MM.1S (cell line): ENCODE measurements at regions not wholly inside any gene's neighbourhood (a gene's known extent, or its start where the extent isn't known, plus 50 kb on each side); places are given as distances from the start of the nearest gene placed in this dataset.

Experiments used
- EZH2 ChIP-seq: fragments of 300-600 bp; sonication (generic); optimal IDR thresholded peaks from 2 replicates; pipeline ENCODE3; 2017; ENCODE audit warnings: low read depth, mild to moderate bottlenecking, antibody characterized with exemption, low read length, mixed read lengths
- TF ChIP-seq, protein P1 (sequence below): fragments of 300-600 bp; sonication (generic); IDR thresholded peaks from 2 replicates; pipeline ENCODE4 v1.5.1; 2016; ENCODE audit warnings: antibody characterized with exemption, low read length, mixed read lengths

DNA sequence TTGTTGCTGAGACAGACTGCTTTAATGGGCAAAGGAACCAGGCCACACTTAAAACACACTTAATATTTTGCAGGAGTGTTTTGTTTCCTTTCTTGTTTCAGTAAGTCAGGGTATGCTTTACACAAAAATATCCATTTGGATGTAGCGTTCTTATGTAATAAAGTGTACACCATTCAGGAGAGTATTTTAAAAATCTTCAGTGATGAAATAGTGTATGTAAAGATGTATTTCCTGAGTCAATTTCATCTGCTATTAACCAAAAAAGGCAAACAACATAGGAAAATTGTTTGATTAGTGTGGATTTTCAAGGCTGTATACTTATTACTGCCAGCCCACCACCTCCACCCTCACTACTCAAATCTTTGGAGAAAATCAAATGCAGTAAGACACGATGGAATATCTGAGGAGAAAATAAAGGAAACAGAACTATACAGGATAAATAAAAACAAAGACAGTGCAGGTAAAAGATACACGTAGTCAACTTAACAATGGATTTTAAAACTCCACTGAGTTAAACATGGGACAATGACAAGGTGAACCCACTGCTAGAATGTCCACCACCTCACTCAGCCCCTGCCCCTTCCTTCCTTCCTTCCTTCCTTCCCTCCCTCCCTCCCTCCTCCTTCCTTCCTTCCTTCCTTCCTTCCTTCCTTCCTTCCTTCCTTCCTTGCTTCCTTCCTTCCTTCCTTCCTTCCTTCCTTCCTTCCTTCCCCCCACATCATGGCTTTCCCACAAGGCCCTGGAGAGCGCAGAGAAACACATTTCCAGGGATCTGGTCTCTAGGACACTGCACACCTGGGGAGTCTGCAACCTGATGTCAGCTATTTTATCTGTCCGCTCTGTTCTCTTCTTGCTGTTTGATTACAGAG lies 360.3 kb downstream of the IRS2 start:
- TF ChIP-seq, protein P1, sequence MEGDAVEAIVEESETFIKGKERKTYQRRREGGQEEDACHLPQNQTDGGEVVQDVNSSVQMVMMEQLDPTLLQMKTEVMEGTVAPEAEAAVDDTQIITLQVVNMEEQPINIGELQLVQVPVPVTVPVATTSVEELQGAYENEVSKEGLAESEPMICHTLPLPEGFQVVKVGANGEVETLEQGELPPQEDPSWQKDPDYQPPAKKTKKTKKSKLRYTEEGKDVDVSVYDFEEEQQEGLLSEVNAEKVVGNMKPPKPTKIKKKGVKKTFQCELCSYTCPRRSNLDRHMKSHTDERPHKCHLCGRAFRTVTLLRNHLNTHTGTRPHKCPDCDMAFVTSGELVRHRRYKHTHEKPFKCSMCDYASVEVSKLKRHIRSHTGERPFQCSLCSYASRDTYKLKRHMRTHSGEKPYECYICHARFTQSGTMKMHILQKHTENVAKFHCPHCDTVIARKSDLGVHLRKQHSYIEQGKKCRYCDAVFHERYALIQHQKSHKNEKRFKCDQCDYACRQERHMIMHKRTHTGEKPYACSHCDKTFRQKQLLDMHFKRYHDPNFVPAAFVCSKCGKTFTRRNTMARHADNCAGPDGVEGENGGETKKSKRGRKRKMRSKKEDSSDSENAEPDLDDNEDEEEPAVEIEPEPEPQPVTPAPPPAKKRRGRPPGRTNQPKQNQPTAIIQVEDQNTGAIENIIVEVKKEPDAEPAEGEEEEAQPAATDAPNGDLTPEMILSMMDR: no peak
- TF ChIP-seq EZH2: no peak
